Inflammatory macrophage (primary cell): ENCODE measurements at regions not wholly inside any gene's neighbourhood (a gene's known extent, or its start where the extent isn't known, plus 50 kb on each side); places are given as distances from the start of the nearest gene placed in this dataset.
"Not testable (repeated sequence)": the region's sequence is repeated elsewhere in the genome, so short reads cannot be mapped to it uniquely, and the experiment has no call there.

Source experiments
- DNase-seq, 2 donors: peaks; one replicate each; pipeline ENCODE4 v3.0.0-alpha.2; 2020 to 2022

- no peak for DNase-seq
These were observed 60.1 kb upstream of the ZNF184 start for GRCh38 chr6:27532820-27533538.

GRCh38 chr6:27531772-27532459, 59.0 kb upstream of the ZNF184 start:
- DNase-seq: no peak

- not testable (repeated sequence) for DNase-seq
These were observed 56.9 kb upstream of the ZNF184 start for GRCh38 chr6:27529796-27530195.

- no peak for DNase-seq
These were observed 55.8 kb upstream of the ZNF184 start for GRCh38 chr6:27528714-27529113.
